ENCODE measurements at regions not wholly inside any gene's neighbourhood (a gene's known extent, or its start where the extent isn't known, plus 50 kb on each side); places are given as distances from the start of the nearest gene placed in this dataset.
"Not testable (repeated sequence)": the region's sequence is repeated elsewhere in the genome, so short reads cannot be mapped to it uniquely, and the experiment has no call there.

DNA sequence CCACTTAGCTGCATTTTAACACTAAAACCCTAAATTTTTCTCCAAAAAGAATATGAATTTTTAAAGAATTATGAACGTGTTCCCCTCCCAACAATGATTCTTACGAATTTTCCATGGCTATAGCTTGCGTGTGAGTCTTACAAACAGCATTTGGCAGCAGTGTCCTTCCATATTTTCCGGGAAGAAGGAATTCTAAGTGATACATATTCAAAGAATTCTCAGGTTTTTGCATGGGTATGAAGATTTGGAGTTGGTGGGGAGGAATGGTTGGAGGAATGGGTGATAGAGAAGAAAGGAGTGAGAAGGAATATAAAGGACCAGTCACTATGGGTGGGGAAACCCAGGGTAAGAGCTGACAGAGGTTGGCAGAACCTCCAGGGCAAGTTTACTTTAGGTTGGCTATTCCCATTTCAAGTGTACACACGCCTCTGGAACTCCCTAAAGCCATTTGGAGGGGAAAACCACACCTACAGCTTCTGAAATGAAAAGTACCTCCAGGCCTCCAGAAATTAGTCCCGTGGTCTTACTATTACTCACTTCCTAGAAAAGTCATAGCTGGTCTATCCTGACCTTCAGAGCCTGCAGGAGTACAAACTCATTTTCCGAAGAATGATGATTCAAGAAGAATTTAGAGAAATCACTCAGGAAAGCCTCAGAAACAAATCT, 420.8 kb upstream of the DIPK2B start:
- no peak overlapping the region for H3K27ac ChIP-seq (ENCODE audit: low read depth in 1 of 3, low read length in 2 of 3)
- DNase-seq (no peak), FAIRE-seq (no peak)
- no peaks in the 10 kb centered on the region for H3K4me1 ChIP-seq (ENCODE audit: control insufficient read depth in 3 of 3, insufficient read depth in 2 of 3, low read depth in 1 of 3, low read length in 2 of 3)
- H3K4me3 ChIP-seq (ENCODE audit: low read depth in 1 of 3, low read length in 3 of 3), result no peak overlapping the region
- H3K9me3 ChIP-seq (ENCODE audit: control insufficient read depth in 2 of 2, insufficient read depth in 1 of 2, low read depth in 1 of 2, low read length in 1 of 2), result no peaks in the 10 kb centered on the region
- H3K27me3 ChIP-seq (ENCODE audit: control insufficient read depth in 3 of 3, insufficient read depth in 3 of 3, low read length in 3 of 3), result no peaks in the 10 kb centered on the region
- WGBS, 3 donors, result 58 to 81% (median 79%) methylated on average over 7 of the region's 7 CpGs
- no peaks in the 10 kb centered on the region for H3K36me3 ChIP-seq (ENCODE audit: control insufficient read depth in 3 of 3, insufficient read depth in 2 of 3, low read depth in 1 of 3, low read length in 3 of 3)

DNA sequence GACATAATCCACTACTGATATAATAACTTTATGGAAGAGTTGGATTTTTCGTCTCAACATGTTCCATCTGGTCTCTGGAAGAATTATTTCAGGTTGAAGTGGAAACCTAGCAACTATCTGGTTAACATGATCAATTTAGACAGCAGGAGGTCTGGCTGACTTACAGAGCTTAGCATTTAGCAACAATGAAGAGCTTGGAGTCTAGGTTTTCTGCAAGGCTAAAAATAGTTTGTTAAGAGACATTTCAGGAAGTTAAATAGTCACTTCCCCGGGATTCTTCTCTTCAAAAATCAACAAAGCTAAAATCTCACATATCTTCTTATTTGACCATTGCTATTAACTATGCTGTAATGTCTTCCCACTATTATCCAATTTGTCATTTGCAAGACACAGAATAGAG, 418.6 kb upstream of the DIPK2B start:
- Histone ChIP-seq H3K4me1 (ENCODE audit: control insufficient read depth in 3 of 3, insufficient read depth in 2 of 3, low read depth in 1 of 3, low read length in 2 of 3) (no peaks in the 10 kb centered on the region), H3K9me3 (ENCODE audit: control insufficient read depth in 2 of 2, insufficient read depth in 1 of 2, low read depth in 1 of 2, low read length in 1 of 2) (no peaks in the 10 kb centered on the region), H3K4me3 (ENCODE audit: low read depth in 1 of 3, low read length in 3 of 3) (no peak overlapping the region), H3K27ac (ENCODE audit: low read depth in 1 of 3, low read length in 2 of 3) (no peak overlapping the region), H3K27me3 (ENCODE audit: control insufficient read depth in 3 of 3, insufficient read depth in 3 of 3, low read length in 3 of 3) (no peaks in the 10 kb centered on the region), H3K36me3 (ENCODE audit: control insufficient read depth in 3 of 3, insufficient read depth in 2 of 3, low read depth in 1 of 3, low read length in 3 of 3) (no peaks in the 10 kb centered on the region)
- no peak for DNase-seq
- no peak for FAIRE-seq
- 45 to 58% (median 48%) methylated on average over 2 of the region's 2 CpGs for WGBS, 3 donors

DNA sequence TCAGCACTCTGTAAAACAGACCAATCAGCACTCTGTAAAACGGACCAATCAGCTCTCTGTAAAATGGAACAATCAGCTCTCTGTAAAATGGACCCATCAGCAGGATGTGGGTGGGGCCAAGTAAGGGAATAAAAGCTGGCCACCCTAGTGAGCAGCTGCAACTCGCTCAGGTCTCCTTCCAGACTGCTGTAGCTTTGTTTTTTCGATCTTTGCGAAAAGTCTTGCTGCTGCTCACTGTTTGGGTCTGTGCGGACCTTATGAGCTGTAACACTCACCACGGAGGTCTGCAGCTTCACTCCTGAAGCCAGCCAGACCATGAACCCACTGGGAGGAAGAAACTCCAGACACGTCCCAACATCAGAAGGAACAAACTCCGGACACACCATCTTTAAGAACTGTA, 414.9 kb upstream of the DIPK2B start:
- H3K36me3 ChIP-seq (ENCODE audit: control insufficient read depth in 3 of 3, insufficient read depth in 2 of 3, low read depth in 1 of 3, low read length in 3 of 3); H3K27ac ChIP-seq (ENCODE audit: low read depth in 1 of 3, low read length in 2 of 3); H3K27me3 ChIP-seq (ENCODE audit: control insufficient read depth in 3 of 3, insufficient read depth in 3 of 3, low read length in 3 of 3); H3K4me3 ChIP-seq (ENCODE audit: low read depth in 1 of 3, low read length in 3 of 3); H3K4me1 ChIP-seq (ENCODE audit: control insufficient read depth in 3 of 3, insufficient read depth in 2 of 3, low read depth in 1 of 3, low read length in 2 of 3); H3K9me3 ChIP-seq (ENCODE audit: control insufficient read depth in 2 of 2, insufficient read depth in 1 of 2, low read depth in 1 of 2, low read length in 1 of 2); DNase-seq; FAIRE-seq: not testable (repeated sequence)
- 84 to 95% (median 91%) methylated on average over 8 of the region's 8 CpGs for WGBS, 3 donors

- Histone ChIP-seq H3K36me3 (ENCODE audit: control insufficient read depth in 3 of 3, insufficient read depth in 2 of 3, low read depth in 1 of 3, low read length in 3 of 3) (no peaks in the 10 kb centered on the region), H3K27ac (ENCODE audit: low read depth in 1 of 3, low read length in 2 of 3) (no peak overlapping the region), H3K9me3 (ENCODE audit: control insufficient read depth in 2 of 2, insufficient read depth in 1 of 2, low read depth in 1 of 2, low read length in 1 of 2) (peaks cover 0 to 12% of the 10 kb centered on the region in 2 donors), H3K4me1 (ENCODE audit: control insufficient read depth in 3 of 3, insufficient read depth in 2 of 3, low read depth in 1 of 3, low read length in 2 of 3) (no peaks in the 10 kb centered on the region), H3K27me3 (ENCODE audit: control insufficient read depth in 3 of 3, insufficient read depth in 3 of 3, low read length in 3 of 3) (no peaks in the 10 kb centered on the region), H3K4me3 (ENCODE audit: low read depth in 1 of 3, low read length in 3 of 3) (no peak overlapping the region)
- WGBS, 3 donors, result 52 to 81% (median 79%) methylated on average over 2 of the region's 2 CpGs
- FAIRE-seq (no peak), DNase-seq (no peak)
These were observed 414.2 kb upstream of the DIPK2B start for GRCh38 chrX:45614853-45615252.

DNA sequence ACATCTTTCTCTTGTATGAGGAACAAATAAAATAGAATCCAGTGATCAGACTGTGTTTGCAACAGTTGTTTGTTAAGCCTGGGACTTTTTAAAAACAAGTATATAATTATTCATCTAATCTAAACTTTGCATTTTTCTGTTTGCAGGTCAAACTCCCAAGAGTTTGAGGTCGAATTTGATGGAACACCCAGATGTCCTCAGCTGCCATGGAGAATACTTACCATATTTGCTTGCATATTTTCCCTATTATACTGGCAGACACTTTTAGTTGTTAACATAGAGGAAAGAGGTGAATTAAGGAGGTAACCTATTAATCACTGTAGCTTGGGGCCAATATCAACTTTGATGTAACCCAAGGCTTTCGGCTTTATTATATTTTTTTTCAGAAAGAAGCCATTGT, 401.5 kb upstream of the DIPK2B start:
- Histone ChIP-seq H3K36me3 (ENCODE audit: control insufficient read depth in 3 of 3, insufficient read depth in 2 of 3, low read depth in 1 of 3, low read length in 3 of 3) (no peaks in the 10 kb centered on the region), H3K27me3 (ENCODE audit: control insufficient read depth in 3 of 3, insufficient read depth in 3 of 3, low read length in 3 of 3) (no peaks in the 10 kb centered on the region), H3K4me3 (ENCODE audit: low read depth in 1 of 3, low read length in 3 of 3) (no peak overlapping the region), H3K27ac (ENCODE audit: low read depth in 1 of 3, low read length in 2 of 3) (no peak overlapping the region), H3K4me1 (ENCODE audit: control insufficient read depth in 3 of 3, insufficient read depth in 2 of 3, low read depth in 1 of 3, low read length in 2 of 3) (no peaks in the 10 kb centered on the region), H3K9me3 (ENCODE audit: control insufficient read depth in 2 of 2, insufficient read depth in 1 of 2, low read depth in 1 of 2, low read length in 1 of 2) (peaks cover 0 to 2% of the 10 kb centered on the region in 2 donors)
- DNase-seq (no peak), FAIRE-seq (no peak)
- 55 to 64% (median 57%) methylated on average over 2 of the region's 2 CpGs for WGBS, 3 donors

DNA sequence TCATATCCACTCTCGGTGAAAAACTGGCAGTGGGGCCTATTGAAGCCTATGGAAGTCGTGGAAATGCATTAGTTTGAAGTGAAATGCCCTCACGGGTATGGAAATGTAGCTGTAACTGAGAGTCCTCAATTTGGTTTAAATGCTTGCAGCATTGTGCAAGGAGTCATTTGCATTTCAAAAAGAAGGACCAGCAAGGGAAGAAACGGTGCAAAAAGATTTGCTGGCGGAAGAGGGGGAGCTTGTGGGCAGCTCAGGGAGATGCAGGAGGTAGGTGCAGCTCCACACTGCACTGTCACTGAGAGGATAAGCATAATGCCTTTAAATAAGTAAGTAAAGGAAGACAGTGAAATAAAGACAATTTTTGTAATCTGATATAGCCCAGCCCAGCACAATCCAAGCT, 400.4 kb upstream of the DIPK2B start:
- FAIRE-seq (no peak), DNase-seq (no peak)
- Histone ChIP-seq H3K27ac (ENCODE audit: low read depth in 1 of 3, low read length in 2 of 3) (no peak overlapping the region), H3K27me3 (ENCODE audit: control insufficient read depth in 3 of 3, insufficient read depth in 3 of 3, low read length in 3 of 3) (no peaks in the 10 kb centered on the region), H3K4me3 (ENCODE audit: low read depth in 1 of 3, low read length in 3 of 3) (no peak overlapping the region), H3K9me3 (ENCODE audit: control insufficient read depth in 2 of 2, insufficient read depth in 1 of 2, low read depth in 1 of 2, low read length in 1 of 2) (peaks cover 0 to 2% of the 10 kb centered on the region in 2 donors), H3K36me3 (ENCODE audit: control insufficient read depth in 3 of 3, insufficient read depth in 2 of 3, low read depth in 1 of 3, low read length in 3 of 3) (no peaks in the 10 kb centered on the region), H3K4me1 (ENCODE audit: control insufficient read depth in 3 of 3, insufficient read depth in 2 of 3, low read depth in 1 of 3, low read length in 2 of 3) (no peaks in the 10 kb centered on the region)
- 73 to 89% (median 81%) methylated on average over 5 of the region's 5 CpGs for WGBS, 3 donors

DNA sequence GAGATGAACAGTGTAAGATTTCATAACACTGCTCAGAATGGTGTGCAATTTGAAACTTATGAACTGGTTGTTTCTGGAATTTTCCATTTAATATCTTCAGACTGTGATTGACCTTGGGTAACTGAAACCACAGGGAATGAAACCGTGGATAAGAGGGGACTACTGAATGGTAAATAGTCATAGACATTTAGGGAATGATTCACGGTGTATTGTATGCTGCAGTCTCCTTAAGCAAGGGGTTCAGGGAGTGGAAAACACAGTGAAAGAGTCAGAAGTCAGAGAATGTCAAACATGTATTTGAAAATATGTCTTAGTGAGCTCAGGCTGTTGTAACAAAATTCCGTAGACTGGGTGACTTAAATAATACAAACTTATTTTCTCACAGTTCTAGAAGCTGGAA, 398.2 kb upstream of the DIPK2B start:
- Histone ChIP-seq H3K4me3 (ENCODE audit: low read depth in 1 of 3, low read length in 3 of 3) (no peak overlapping the region), H3K27me3 (ENCODE audit: control insufficient read depth in 3 of 3, insufficient read depth in 3 of 3, low read length in 3 of 3) (no peaks in the 10 kb centered on the region), H3K27ac (ENCODE audit: low read depth in 1 of 3, low read length in 2 of 3) (no peak overlapping the region), H3K36me3 (ENCODE audit: control insufficient read depth in 3 of 3, insufficient read depth in 2 of 3, low read depth in 1 of 3, low read length in 3 of 3) (no peaks in the 10 kb centered on the region), H3K4me1 (ENCODE audit: control insufficient read depth in 3 of 3, insufficient read depth in 2 of 3, low read depth in 1 of 3, low read length in 2 of 3) (no peaks in the 10 kb centered on the region), H3K9me3 (ENCODE audit: control insufficient read depth in 2 of 2, insufficient read depth in 1 of 2, low read depth in 1 of 2, low read length in 1 of 2) (no peaks in the 10 kb centered on the region)
- 71 to 95% (median 86%) methylated on average over 3 of the region's 3 CpGs for WGBS, 3 donors
- DNase-seq, result no peak
- FAIRE-seq, result no peak

GRCh38 chrX:45596188-45596808, 395.6 kb upstream of the DIPK2B start:
- Histone ChIP-seq H3K4me3 (ENCODE audit: low read depth in 1 of 3, low read length in 3 of 3) (no peak overlapping the region), H3K9me3 (ENCODE audit: control insufficient read depth in 2 of 2, insufficient read depth in 1 of 2, low read depth in 1 of 2, low read length in 1 of 2) (no peaks in the 10 kb centered on the region), H3K27ac (ENCODE audit: low read depth in 1 of 3, low read length in 2 of 3) (no peak overlapping the region), H3K36me3 (ENCODE audit: control insufficient read depth in 3 of 3, insufficient read depth in 2 of 3, low read depth in 1 of 3, low read length in 3 of 3) (no peaks in the 10 kb centered on the region), H3K27me3 (ENCODE audit: control insufficient read depth in 3 of 3, insufficient read depth in 3 of 3, low read length in 3 of 3) (no peaks in the 10 kb centered on the region), H3K4me1 (ENCODE audit: control insufficient read depth in 3 of 3, insufficient read depth in 2 of 3, low read depth in 1 of 3, low read length in 2 of 3) (no peaks in the 10 kb centered on the region)
- 49 to 59% (median 56%) methylated on average over 2 of the region's 2 CpGs for WGBS, 3 donors
- FAIRE-seq, result peak; percentile 70
- peak in 1 of 2 donors; percentile 1 for DNase-seq

GRCh38 chrX:45592101-45592500, 391.4 kb upstream of the DIPK2B start:
- no peaks in the 10 kb centered on the region for H3K4me1 ChIP-seq (ENCODE audit: control insufficient read depth in 3 of 3, insufficient read depth in 2 of 3, low read depth in 1 of 3, low read length in 2 of 3)
- FAIRE-seq, result no peak
- DNase-seq, result no peak
- H3K4me3 ChIP-seq (ENCODE audit: low read depth in 1 of 3, low read length in 3 of 3), result no peak overlapping the region
- no peaks in the 10 kb centered on the region for H3K36me3 ChIP-seq (ENCODE audit: control insufficient read depth in 3 of 3, insufficient read depth in 2 of 3, low read depth in 1 of 3, low read length in 3 of 3)
- H3K27ac ChIP-seq (ENCODE audit: low read depth in 1 of 3, low read length in 2 of 3), result no peak overlapping the region
- no peaks in the 10 kb centered on the region for H3K9me3 ChIP-seq (ENCODE audit: control insufficient read depth in 2 of 2, insufficient read depth in 1 of 2, low read depth in 1 of 2, low read length in 1 of 2)
- 75 to 93% (median 79%) methylated on average over 2 to 3 of the region's 3 CpGs for WGBS, 3 donors
- H3K27me3 ChIP-seq (ENCODE audit: control insufficient read depth in 3 of 3, insufficient read depth in 3 of 3, low read length in 3 of 3), result no peaks in the 10 kb centered on the region
